ENCODE measurements at regions not wholly inside any gene's neighbourhood (a gene's known extent, or its start where the extent isn't known, plus 50 kb on each side); places are given as distances from the start of the nearest gene placed in this dataset.

DNA sequence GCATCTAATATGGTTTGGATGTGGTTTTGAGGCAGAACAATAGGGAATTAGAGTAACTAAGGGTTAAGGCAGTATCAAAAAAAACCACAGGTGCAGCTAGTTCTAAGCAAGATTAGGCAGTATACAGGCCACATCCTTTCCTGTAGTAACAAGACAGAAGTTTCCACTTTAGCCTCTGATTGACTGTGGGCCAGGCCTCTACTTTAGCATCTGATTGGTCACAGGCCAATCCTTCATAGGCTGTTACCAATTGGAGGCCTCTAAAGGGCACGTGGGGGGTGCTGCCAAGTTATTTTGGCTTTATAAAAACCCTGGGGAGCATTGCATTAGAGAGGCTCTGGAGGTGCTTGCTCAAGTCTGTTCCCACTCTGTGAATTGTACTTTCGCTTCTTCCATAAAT is 144.1 kb upstream of the ST8SIA4 start:
- TF ChIP-seq POLR2AphosphoS5 (IDR thresholded peaks at IDR 0.05; ENCODE audit: low read depth, low read length) (no peak), TAF1 (IDR thresholded peaks at IDR 0.05; ENCODE audit: borderline replicate concordance, insufficient read depth, low read length) (no peak), FOXP2 (optimal IDR thresholded peaks at IDR 0.05; ENCODE audit: borderline replicate concordance, extremely low read depth, extremely low read length, insufficient read depth) (no peak)
- TF ChIP-seq, protein P1, sequence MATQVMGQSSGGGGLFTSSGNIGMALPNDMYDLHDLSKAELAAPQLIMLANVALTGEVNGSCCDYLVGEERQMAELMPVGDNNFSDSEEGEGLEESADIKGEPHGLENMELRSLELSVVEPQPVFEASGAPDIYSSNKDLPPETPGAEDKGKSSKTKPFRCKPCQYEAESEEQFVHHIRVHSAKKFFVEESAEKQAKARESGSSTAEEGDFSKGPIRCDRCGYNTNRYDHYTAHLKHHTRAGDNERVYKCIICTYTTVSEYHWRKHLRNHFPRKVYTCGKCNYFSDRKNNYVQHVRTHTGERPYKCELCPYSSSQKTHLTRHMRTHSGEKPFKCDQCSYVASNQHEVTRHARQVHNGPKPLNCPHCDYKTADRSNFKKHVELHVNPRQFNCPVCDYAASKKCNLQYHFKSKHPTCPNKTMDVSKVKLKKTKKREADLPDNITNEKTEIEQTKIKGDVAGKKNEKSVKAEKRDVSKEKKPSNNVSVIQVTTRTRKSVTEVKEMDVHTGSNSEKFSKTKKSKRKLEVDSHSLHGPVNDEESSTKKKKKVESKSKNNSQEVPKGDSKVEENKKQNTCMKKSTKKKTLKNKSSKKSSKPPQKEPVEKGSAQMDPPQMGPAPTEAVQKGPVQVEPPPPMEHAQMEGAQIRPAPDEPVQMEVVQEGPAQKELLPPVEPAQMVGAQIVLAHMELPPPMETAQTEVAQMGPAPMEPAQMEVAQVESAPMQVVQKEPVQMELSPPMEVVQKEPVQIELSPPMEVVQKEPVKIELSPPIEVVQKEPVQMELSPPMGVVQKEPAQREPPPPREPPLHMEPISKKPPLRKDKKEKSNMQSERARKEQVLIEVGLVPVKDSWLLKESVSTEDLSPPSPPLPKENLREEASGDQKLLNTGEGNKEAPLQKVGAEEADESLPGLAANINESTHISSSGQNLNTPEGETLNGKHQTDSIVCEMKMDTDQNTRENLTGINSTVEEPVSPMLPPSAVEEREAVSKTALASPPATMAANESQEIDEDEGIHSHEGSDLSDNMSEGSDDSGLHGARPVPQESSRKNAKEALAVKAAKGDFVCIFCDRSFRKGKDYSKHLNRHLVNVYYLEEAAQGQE (IDR thresholded peaks at IDR 0.05; ENCODE audit: insufficient read depth in 1 of 2, low read depth in 2 of 2, low read length in 2 of 2), result no peak
